ENCODE measurements at regions not wholly inside any gene's neighbourhood (a gene's known extent, or its start where the extent isn't known, plus 50 kb on each side); places are given as distances from the start of the nearest gene placed in this dataset.
"Not testable (repeated sequence)": the region's sequence is repeated elsewhere in the genome, so short reads cannot be mapped to it uniquely, and the experiment has no call there.

DNA sequence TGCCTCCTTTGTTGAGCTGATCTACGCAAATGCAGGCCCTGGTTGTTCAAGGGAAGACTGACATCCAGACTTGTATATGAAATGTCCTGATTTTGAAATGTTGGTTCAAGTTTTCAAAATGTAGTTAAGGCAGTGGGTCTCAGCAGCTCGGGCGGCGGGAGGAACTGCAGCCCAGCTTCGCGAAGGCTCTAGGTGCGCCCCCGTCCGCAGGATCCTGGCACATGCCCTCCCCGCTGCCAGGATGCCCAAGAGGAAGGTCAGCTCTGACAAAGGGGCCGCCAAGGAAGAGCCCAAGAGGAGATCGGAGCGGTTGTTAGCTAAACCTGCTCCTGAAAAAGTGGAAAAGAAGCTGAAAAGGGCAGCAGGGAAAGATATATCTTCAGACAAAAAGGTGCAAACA, 1310.1 kb downstream of the ADGRL3 start:
- no peak overlapping the region for H3K27ac ChIP-seq (ENCODE audit: low read depth)
- 91% methylated on average over 13 of the region's 13 CpGs for whole genome bisulfite sequencing
- DNase-seq (ENCODE audit: extremely low spot score): no peak
- H3K4me1 ChIP-seq (ENCODE audit: insufficient read depth): no peaks in the 10 kb centered on the region
- no peaks in the 10 kb centered on the region for H3K36me3 ChIP-seq (ENCODE audit: insufficient read depth)
- no peak overlapping the region for H3K4me3 ChIP-seq (ENCODE audit: low read depth, low read length)

DNA sequence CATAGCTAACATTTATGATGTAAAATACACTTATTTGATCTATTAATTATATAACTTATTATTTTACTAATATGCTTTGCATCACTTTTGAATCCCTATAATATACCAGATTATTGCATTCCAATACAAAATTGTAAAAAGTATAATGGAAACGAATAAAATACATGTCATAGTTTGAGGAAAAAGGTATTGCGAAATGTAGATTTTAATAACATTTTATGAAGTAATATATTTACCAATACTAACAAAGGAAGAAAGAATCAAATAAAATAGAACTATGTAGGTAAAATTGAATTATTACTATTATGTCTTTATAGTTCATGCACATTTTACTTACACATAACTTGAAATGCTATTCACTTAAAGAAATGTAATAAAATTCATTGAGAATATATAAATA, 1300.2 kb downstream of the ADGRL3 start:
- 96% methylated on average over 2 of the region's 2 CpGs for WGBS
- Histone ChIP-seq H3K4me3 (ENCODE audit: low read depth, low read length) (no peak overlapping the region), H3K27ac (ENCODE audit: low read depth) (no peak overlapping the region), H3K36me3 (ENCODE audit: insufficient read depth) (no peaks in the 10 kb centered on the region), H3K4me1 (ENCODE audit: insufficient read depth) (no peaks in the 10 kb centered on the region)
- DNase-seq (ENCODE audit: extremely low spot score): no peak

DNA sequence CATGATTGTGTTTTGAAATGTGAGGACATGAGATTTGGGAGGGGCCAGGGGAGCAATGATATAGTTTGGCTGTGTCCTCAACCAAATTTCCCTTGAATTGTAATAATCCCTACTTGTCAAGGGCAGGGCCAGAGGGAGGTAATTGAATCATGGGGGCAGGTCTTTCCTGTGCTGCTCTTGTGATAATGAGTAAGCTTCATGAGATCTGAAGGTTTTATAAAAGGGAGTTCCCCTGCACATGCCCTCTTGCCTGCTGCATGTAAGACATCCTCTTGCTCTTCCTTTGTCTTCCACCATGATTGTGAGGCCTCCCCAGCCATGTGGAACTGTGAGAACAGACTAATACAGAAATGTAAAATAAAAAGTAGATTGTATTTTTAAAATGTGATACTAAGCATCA, 1294.9 kb downstream of the ADGRL3 start:
- Histone ChIP-seq H3K27ac (ENCODE audit: low read depth) (no peak overlapping the region), H3K36me3 (ENCODE audit: insufficient read depth) (no peaks in the 10 kb centered on the region), H3K4me1 (ENCODE audit: insufficient read depth) (no peaks in the 10 kb centered on the region), H3K4me3 (ENCODE audit: low read depth, low read length) (no peak overlapping the region)
- DNase-seq (ENCODE audit: extremely low spot score): no peak

- WGBS: 96% methylated on average over 24 of the region's 24 CpGs
- H3K27ac ChIP-seq (ENCODE audit: low read depth); H3K4me1 ChIP-seq (ENCODE audit: insufficient read depth); H3K4me3 ChIP-seq (ENCODE audit: low read depth, low read length); DNase-seq (ENCODE audit: extremely low spot score); H3K36me3 ChIP-seq (ENCODE audit: insufficient read depth): not testable (repeated sequence)
Measured at GRCh38 chr4:62491756-62492155, 1291.6 kb downstream of the ADGRL3 start.

- no peak overlapping the region for H3K27ac ChIP-seq (ENCODE audit: low read depth)
- WGBS: 81% methylated on average over 1 of the region's 1 CpG
- H3K36me3 ChIP-seq (ENCODE audit: insufficient read depth): no peaks in the 10 kb centered on the region
- H3K4me1 ChIP-seq (ENCODE audit: insufficient read depth): no peaks in the 10 kb centered on the region
- no peak overlapping the region for H3K4me3 ChIP-seq (ENCODE audit: low read depth, low read length)
- DNase-seq (ENCODE audit: extremely low spot score): no peak
Measured at GRCh38 chr4:62490635-62491034, 1290.5 kb downstream of the ADGRL3 start.

DNA sequence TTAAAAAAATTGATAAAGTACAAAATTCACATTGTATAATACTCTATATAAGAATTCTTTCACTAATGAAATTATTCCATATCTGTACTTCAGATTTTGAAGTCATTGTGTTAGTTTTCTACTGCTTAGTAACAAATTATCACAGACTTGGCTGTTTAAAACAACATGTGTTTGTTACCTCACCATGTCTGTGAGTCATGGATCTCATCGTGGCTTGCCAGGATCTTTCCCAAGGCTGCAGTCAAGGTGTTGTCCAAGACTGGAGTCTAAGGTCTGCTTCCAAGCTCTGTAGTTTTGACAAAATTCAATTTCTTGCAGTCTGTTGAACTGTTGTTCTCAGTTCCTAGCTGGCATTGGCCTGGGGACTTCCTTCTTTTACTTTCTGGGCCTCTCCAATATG, 1286.9 kb downstream of the ADGRL3 start:
- 68% methylated on average over 1 of the region's 1 CpG for WGBS
- DNase-seq (ENCODE audit: extremely low spot score): no peak
- Histone ChIP-seq H3K27ac (ENCODE audit: low read depth) (no peak overlapping the region), H3K36me3 (ENCODE audit: insufficient read depth) (no peaks in the 10 kb centered on the region), H3K4me1 (ENCODE audit: insufficient read depth) (no peaks in the 10 kb centered on the region), H3K4me3 (ENCODE audit: low read depth, low read length) (no peak overlapping the region)

GRCh38 chr4:62484357-62484756, 1284.2 kb downstream of the ADGRL3 start:
- Histone ChIP-seq H3K4me3 (ENCODE audit: low read depth, low read length) (no peak overlapping the region), H3K27ac (ENCODE audit: low read depth) (no peak overlapping the region), H3K4me1 (ENCODE audit: insufficient read depth) (no peaks in the 10 kb centered on the region), H3K36me3 (ENCODE audit: insufficient read depth) (no peaks in the 10 kb centered on the region)
- no peak for DNase-seq (ENCODE audit: extremely low spot score)
- 92% methylated on average over 3 of the region's 3 CpGs for WGBS

GRCh38 chr4:62482355-62482754, 1282.2 kb downstream of the ADGRL3 start:
- DNase-seq (ENCODE audit: extremely low spot score): no peak
- H3K4me3 ChIP-seq (ENCODE audit: low read depth, low read length): no peak overlapping the region
- no peak overlapping the region for H3K27ac ChIP-seq (ENCODE audit: low read depth)
- WGBS: 81% methylated on average over 3 of the region's 3 CpGs
- H3K36me3 ChIP-seq (ENCODE audit: insufficient read depth): no peaks in the 10 kb centered on the region
- H3K4me1 ChIP-seq (ENCODE audit: insufficient read depth): no peaks in the 10 kb centered on the region

- 34% methylated on average over 2 of the region's 2 CpGs for WGBS
Measured at GRCh38 chr4:62475596-62475995, 1275.5 kb downstream of the ADGRL3 start.

DNA sequence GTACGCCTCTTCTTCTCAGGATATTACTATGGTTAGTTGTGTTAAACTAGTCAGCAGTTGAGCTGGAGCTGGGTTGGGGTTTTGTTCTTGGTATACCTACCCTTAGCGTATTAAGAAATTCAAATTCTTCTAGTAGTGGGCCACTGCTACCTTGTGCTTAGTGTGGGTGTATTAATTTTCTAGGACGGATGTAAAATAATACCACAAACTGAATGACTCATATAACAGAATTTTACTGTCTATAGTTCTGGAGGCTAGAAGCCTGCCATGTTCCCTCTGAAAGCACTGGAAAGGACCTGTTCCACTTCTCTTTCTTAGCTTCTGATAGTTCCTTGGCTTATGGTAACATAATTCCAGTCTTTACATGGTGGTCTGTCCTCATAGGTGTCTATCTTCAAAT, 1274.7 kb downstream of the ADGRL3 start:
- H3K4me1 ChIP-seq (ENCODE audit: insufficient read depth): no peaks in the 10 kb centered on the region
- H3K36me3 ChIP-seq (ENCODE audit: insufficient read depth): no peaks in the 10 kb centered on the region
- H3K27ac ChIP-seq (ENCODE audit: low read depth): no peak overlapping the region
- no peak overlapping the region for H3K4me3 ChIP-seq (ENCODE audit: low read depth, low read length)
- no peak for DNase-seq (ENCODE audit: extremely low spot score)
- WGBS: 90% methylated on average over 3 of the region's 3 CpGs

More at GRCh38 chr4:62475596-62475995, 1275.5 kb downstream of the ADGRL3 start:
- no peak overlapping the region for H3K4me3 ChIP-seq (ENCODE audit: low read depth, low read length)
- no peaks in the 10 kb centered on the region for H3K36me3 ChIP-seq (ENCODE audit: insufficient read depth)
- H3K4me1 ChIP-seq (ENCODE audit: insufficient read depth): no peaks in the 10 kb centered on the region
- no peak overlapping the region for H3K27ac ChIP-seq (ENCODE audit: low read depth)
- DNase-seq (ENCODE audit: extremely low spot score): no peak

GRCh38 chr4:62471021-62471420, 1270.9 kb downstream of the ADGRL3 start:
- 80% methylated on average over 1 of the region's 1 CpG for WGBS
- Histone ChIP-seq H3K4me1 (ENCODE audit: insufficient read depth) (no peaks in the 10 kb centered on the region), H3K36me3 (ENCODE audit: insufficient read depth) (no peaks in the 10 kb centered on the region), H3K27ac (ENCODE audit: low read depth) (no peak overlapping the region), H3K4me3 (ENCODE audit: low read depth, low read length) (no peak overlapping the region)
- DNase-seq (ENCODE audit: extremely low spot score): no peak

- DNase-seq (ENCODE audit: extremely low spot score): no peak
- no peak overlapping the region for H3K4me3 ChIP-seq (ENCODE audit: low read depth, low read length)
- H3K27ac ChIP-seq (ENCODE audit: low read depth): no peak overlapping the region
- WGBS: 97% methylated on average over 13 of the region's 13 CpGs
- H3K4me1 ChIP-seq (ENCODE audit: insufficient read depth): no peaks in the 10 kb centered on the region
- H3K36me3 ChIP-seq (ENCODE audit: insufficient read depth): no peaks in the 10 kb centered on the region
Measured at GRCh38 chr4:62470421-62470983, 1270.4 kb downstream of the ADGRL3 start.

DNA sequence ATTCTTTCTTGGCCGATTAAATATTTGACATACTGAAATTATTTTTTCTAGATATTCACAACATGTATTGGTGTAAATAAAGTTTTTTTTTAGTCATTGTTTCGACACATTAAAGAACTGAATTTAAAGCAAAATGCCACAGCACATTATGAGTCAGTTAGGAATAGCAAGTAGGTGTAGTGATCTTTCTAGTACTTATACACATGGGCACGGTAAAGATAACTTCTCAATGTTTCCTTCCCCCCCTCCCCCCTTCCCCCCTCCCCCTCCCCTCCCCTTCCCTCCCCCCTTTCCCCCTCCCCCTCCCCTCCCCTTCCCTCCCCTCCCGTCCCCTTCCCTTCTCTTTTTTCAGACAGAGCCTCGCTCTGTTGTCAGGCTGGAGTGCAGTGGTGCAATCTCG, 1269.9 kb downstream of the ADGRL3 start:
- Histone ChIP-seq H3K4me3 (ENCODE audit: low read depth, low read length) (no peak overlapping the region), H3K27ac (ENCODE audit: low read depth) (no peak overlapping the region), H3K4me1 (ENCODE audit: insufficient read depth) (no peaks in the 10 kb centered on the region), H3K36me3 (ENCODE audit: insufficient read depth) (no peaks in the 10 kb centered on the region)
- WGBS: 82% methylated on average over 4 of the region's 6 CpGs
- DNase-seq (ENCODE audit: extremely low spot score): no peak

- H3K4me3 ChIP-seq (ENCODE audit: low read depth, low read length): no peak overlapping the region
- no peaks in the 10 kb centered on the region for H3K36me3 ChIP-seq (ENCODE audit: insufficient read depth)
- no peak overlapping the region for H3K27ac ChIP-seq (ENCODE audit: low read depth)
- no peak for DNase-seq (ENCODE audit: extremely low spot score)
- H3K4me1 ChIP-seq (ENCODE audit: insufficient read depth): no peaks in the 10 kb centered on the region
Measured at GRCh38 chr4:62461961-62462360, 1261.8 kb downstream of the ADGRL3 start.

GRCh38 chr4:62460329-62460728, 1260.2 kb downstream of the ADGRL3 start:
- 76% methylated on average over 3 of the region's 3 CpGs for WGBS
- Histone ChIP-seq H3K27ac (ENCODE audit: low read depth) (no peak overlapping the region), H3K4me1 (ENCODE audit: insufficient read depth) (no peaks in the 10 kb centered on the region), H3K4me3 (ENCODE audit: low read depth, low read length) (no peak overlapping the region), H3K36me3 (ENCODE audit: insufficient read depth) (no peaks in the 10 kb centered on the region)
- DNase-seq (ENCODE audit: extremely low spot score): no peak

Data from urinary bladder (tissue), 3 donors.